ENCODE measurements at regions not wholly inside any gene's neighbourhood (a gene's known extent, or its start where the extent isn't known, plus 50 kb on each side); places are given as distances from the start of the nearest gene placed in this dataset.

- no peak for ATAC-seq (ENCODE audit: insufficient read depth, low FRiP score)
- WGBS, 2 donors, result 71 to 88% methylated on average over 6 of the region's 6 CpGs
Measured at GRCh38 chr11:45052361-45052760, 94.1 kb upstream of the PRDM11 start.

GRCh38 chr11:45053736-45054446, 92.5 kb upstream of the PRDM11 start:
- peaks cover 0 to 2% (median 0%) of the 10 kb centered on the region in 4 donors for H3K9me3 ChIP-seq (ENCODE audit: control insufficient read depth in 4 of 4, insufficient read depth in 3 of 4, low read length in 3 of 4)
- 85 to 86% methylated on average over 15 of the region's 15 CpGs for WGBS, 2 donors
- TF ChIP-seq CTCF (IDR thresholded peaks at IDR 0.05; ENCODE audit: control extremely low read depth, extremely low read depth), result no peak

More at GRCh38 chr11:45052361-45052760, 94.1 kb upstream of the PRDM11 start:
- Histone ChIP-seq H3K36me3 (ENCODE audit: control insufficient read depth in 4 of 4, insufficient read depth in 4 of 4, low read length in 4 of 4) (no peaks in the 10 kb centered on the region), H3K27me3 (ENCODE audit: control insufficient read depth in 3 of 3, insufficient read depth in 3 of 3, low read length in 2 of 3) (no peaks in the 10 kb centered on the region), H3K9ac (ENCODE audit: insufficient read depth in 1 of 2, low read length in 2 of 2) (no peak overlapping the region), H3K4me1 (ENCODE audit: control insufficient read depth in 5 of 5, insufficient read depth in 5 of 5, low read length in 5 of 5) (peaks cover 0 to 10% (median 0%) of the 10 kb centered on the region in 5 donors), H3K27ac (ENCODE audit: low read depth in 1 of 2, low read length in 1 of 2) (no peak overlapping the region), H3K4me3 (no peak overlapping the region), H3K9me3 (ENCODE audit: control insufficient read depth in 4 of 4, insufficient read depth in 3 of 4, low read length in 3 of 4) (peaks cover 0 to 2% (median 0%) of the 10 kb centered on the region in 4 donors)
- DNase-seq, result no peak
- no peak for TF ChIP-seq CTCF (IDR thresholded peaks at IDR 0.05; ENCODE audit: control extremely low read depth, extremely low read depth)

GRCh38 chr11:45054956-45055355, 91.5 kb upstream of the PRDM11 start:
- no peak for ATAC-seq (ENCODE audit: insufficient read depth, low FRiP score)
- DNase-seq, result no peak
- Histone ChIP-seq H3K4me1 (ENCODE audit: control insufficient read depth in 5 of 5, insufficient read depth in 5 of 5, low read length in 5 of 5) (peaks cover 0 to 8% (median 0%) of the 10 kb centered on the region in 5 donors), H3K4me3 (no peak overlapping the region), H3K27ac (ENCODE audit: low read depth in 1 of 2, low read length in 1 of 2) (no peak overlapping the region), H3K9me3 (ENCODE audit: control insufficient read depth in 4 of 4, insufficient read depth in 3 of 4, low read length in 3 of 4) (peaks cover 0 to 2% (median 0%) of the 10 kb centered on the region in 4 donors), H3K27me3 (ENCODE audit: control insufficient read depth in 3 of 3, insufficient read depth in 3 of 3, low read length in 2 of 3) (no peaks in the 10 kb centered on the region), H3K9ac (ENCODE audit: insufficient read depth in 1 of 2, low read length in 2 of 2) (no peak overlapping the region), H3K36me3 (ENCODE audit: control insufficient read depth in 4 of 4, insufficient read depth in 4 of 4, low read length in 4 of 4) (no peaks in the 10 kb centered on the region)
- TF ChIP-seq CTCF (IDR thresholded peaks at IDR 0.05; ENCODE audit: control extremely low read depth, extremely low read depth), result no peak
- 92 to 94% methylated on average over 8 of the region's 8 CpGs for WGBS, 2 donors

More at GRCh38 chr11:45053736-45054446, 92.5 kb upstream of the PRDM11 start:
- Histone ChIP-seq H3K9ac (ENCODE audit: insufficient read depth in 1 of 2, low read length in 2 of 2) (no peak overlapping the region), H3K36me3 (ENCODE audit: control insufficient read depth in 4 of 4, insufficient read depth in 4 of 4, low read length in 4 of 4) (no peaks in the 10 kb centered on the region), H3K27me3 (ENCODE audit: control insufficient read depth in 3 of 3, insufficient read depth in 3 of 3, low read length in 2 of 3) (no peaks in the 10 kb centered on the region), H3K4me3 (no peak overlapping the region), H3K27ac (ENCODE audit: low read depth in 1 of 2, low read length in 1 of 2) (no peak overlapping the region), H3K4me1 (ENCODE audit: control insufficient read depth in 5 of 5, insufficient read depth in 5 of 5, low read length in 5 of 5) (peaks cover 0 to 8% (median 5%) of the 10 kb centered on the region in 5 donors)
- no peak for ATAC-seq (ENCODE audit: insufficient read depth, low FRiP score)
- no peak for DNase-seq

All from lung (tissue), 11 donors.